Loucy (cell line): ENCODE measurements at regions not wholly inside any gene's neighbourhood (a gene's known extent, or its start where the extent isn't known, plus 50 kb on each side); places are given as distances from the start of the nearest gene placed in this dataset.

ENCODE experiments used
- H2AFZ ChIP-seq: fragments of 200-600 bp; sonication (generic); 2 replicates; pipeline ENCODE4 v1.6.0; 2016; ENCODE audit warnings: antibody characterized with exemption, mild to moderate bottlenecking, low read length, moderate library complexity
- H3F3A ChIP-seq: fragments of 200-600 bp; 2 replicates; pipeline ENCODE4 v1.6.0; 2016; ENCODE audit warnings: antibody characterized with exemption, low read depth, mild to moderate bottlenecking
- H3K27me3 ChIP-seq: fragments of 200-600 bp; sonication (generic); 2 replicates; pipeline ENCODE4 v1.6.1; 2014; ENCODE audit warnings: low read length, mild to moderate bottlenecking; ENCODE audit not compliant: insufficient read depth, poor library complexity, severe bottlenecking
- H3K36me3 ChIP-seq: fragments of 200-600 bp; sonication (generic); 2 replicates; pipeline ENCODE4 v1.6.1; 2016; ENCODE audit warnings: low read length; ENCODE audit not compliant: insufficient read depth
- H3K4me1 ChIP-seq: fragments of 200-600 bp; sonication (generic); 2 replicates; pipeline ENCODE4 v1.5.1; 2014; ENCODE audit warnings: low read length, mild to moderate bottlenecking; ENCODE audit not compliant: insufficient read depth, poor library complexity, severe bottlenecking
- H3K4me2 ChIP-seq: fragments of 200-600 bp; sonication (generic); 2 replicates; pipeline ENCODE4 v1.6.0; 2014; ENCODE audit warnings: antibody characterized with exemption, low read length, low read depth, mild to moderate bottlenecking; ENCODE audit not compliant: poor library complexity, severe bottlenecking
- H3K4me3 ChIP-seq: fragments of 200-600 bp; sonication (generic); 2 replicates; pipeline ENCODE4 v1.5.1; 2014; ENCODE audit warnings: low read length, mild to moderate bottlenecking, mixed read lengths; ENCODE audit not compliant: poor library complexity, severe bottlenecking
- H3K79me2 ChIP-seq: fragments of 200-600 bp; sonication (generic); 2 replicates; pipeline ENCODE4 v1.6.1; 2014; ENCODE audit warnings: low read length; ENCODE audit not compliant: insufficient read depth
- H3K9ac ChIP-seq: fragments of 200-600 bp; sonication (generic); 2 replicates; pipeline ENCODE4 v1.6.0; 2014; ENCODE audit warnings: mild to moderate bottlenecking, low read depth, low read length, moderate library complexity; ENCODE audit not compliant: poor library complexity, severe bottlenecking
- H3K9me2 ChIP-seq: fragments of 200-600 bp; sonication (generic); replicated peaks from 2 replicates; pipeline ENCODE4 v1.6.1; 2016; ENCODE audit warnings: low read depth, low read length, mixed read lengths
- H3K9me3 ChIP-seq: fragments of 200-600 bp; sonication (generic); 2 replicates; pipeline ENCODE4 v1.6.1; 2014; ENCODE audit warnings: mild to moderate bottlenecking, antibody characterized with exemption, low read length, low read depth; ENCODE audit not compliant: insufficient read depth
- H4K20me1 ChIP-seq: fragments of 200-600 bp; sonication (generic); 2 replicates; pipeline ENCODE4 v1.6.0; 2014; ENCODE audit warnings: antibody characterized with exemption, low read length, mild to moderate bottlenecking; ENCODE audit not compliant: insufficient read depth, poor library complexity, severe bottlenecking
- CTCF ChIP-seq: fragments of 200-600 bp; sonication (generic); conservative IDR thresholded peaks from 2 replicates; pipeline ENCODE4 v1.5.1; 2014; ENCODE audit warnings: mild to moderate bottlenecking, antibody characterized with exemption, low read length
- EZH2phosphoT487 ChIP-seq: fragments of 200-600 bp; IDR thresholded peaks from 2 replicates; pipeline ENCODE4 v1.6.1; 2018; ENCODE audit warnings: antibody characterized with exemption, mild to moderate bottlenecking, moderate library complexity, borderline replicate concordance

GRCh38 chr16:65767125-65767524 lies 599.4 kb upstream of the CDH5 start:
- Histone ChIP-seq H3K4me2 (no peak overlapping the region), H4K20me1 (no peaks in the 10 kb centered on the region), H3F3A (no peaks in the 10 kb centered on the region), H3K9me2 (no peaks in the 10 kb centered on the region), H3K4me1 (peaks cover 17% of the 10 kb centered on the region), H3K27me3 (no peaks in the 10 kb centered on the region), H2AFZ (no peak overlapping the region), H3K36me3 (no peaks in the 10 kb centered on the region), H3K79me2 (no peaks in the 10 kb centered on the region), H3K9ac (no peak overlapping the region), H3K9me3 (peaks cover 6% of the 10 kb centered on the region; the same call in 1 of the 2 replicates), H3K4me3 (no peak overlapping the region)
- TF ChIP-seq EZH2phosphoT487 = no peak
- TF ChIP-seq CTCF = no peak

GRCh38 chr16:65763640-65764305 lies 602.7 kb upstream of the CDH5 start:
- H3K36me3 ChIP-seq = no peaks in the 10 kb centered on the region
- H3K4me2 ChIP-seq = peak overlapping the region; percentile 48
- no peak overlapping the region for H3K4me3 ChIP-seq
- no peaks in the 10 kb centered on the region for H3F3A ChIP-seq
- no peaks in the 10 kb centered on the region for H3K9me3 ChIP-seq
- H2AFZ ChIP-seq = no peak overlapping the region
- H3K79me2 ChIP-seq = no peaks in the 10 kb centered on the region
- H4K20me1 ChIP-seq = no peaks in the 10 kb centered on the region
- peaks cover 15% of the 10 kb centered on the region for H3K4me1 ChIP-seq
- peak overlapping the region; percentile 55 for H3K9ac ChIP-seq
- no peaks in the 10 kb centered on the region for H3K27me3 ChIP-seq
- no peaks in the 10 kb centered on the region for H3K9me2 ChIP-seq
- TF ChIP-seq CTCF (no peak), EZH2phosphoT487 (no peak)

GRCh38 chr16:65760874-65761273 lies 605.6 kb upstream of the CDH5 start:
- H3K9ac ChIP-seq = no peak overlapping the region
- H3K4me1 ChIP-seq = peaks cover 8% of the 10 kb centered on the region

More at GRCh38 chr16:65760874-65761273, 605.6 kb upstream of the CDH5 start:
- H3K4me2 ChIP-seq = no peak overlapping the region
- H2AFZ ChIP-seq = no peak overlapping the region
- no peak overlapping the region for H3K4me3 ChIP-seq
- TF ChIP-seq CTCF (no peak), EZH2phosphoT487 (no peak)
- H3K36me3 ChIP-seq = no peaks in the 10 kb centered on the region
- H3K79me2 ChIP-seq = no peaks in the 10 kb centered on the region
- no peaks in the 10 kb centered on the region for H3K9me2 ChIP-seq
- H4K20me1 ChIP-seq = no peaks in the 10 kb centered on the region
- no peaks in the 10 kb centered on the region for H3F3A ChIP-seq
- no peaks in the 10 kb centered on the region for H3K27me3 ChIP-seq
- H3K9me3 ChIP-seq = no peaks in the 10 kb centered on the region
